Brain microvascular endothelial cell (primary cell): ENCODE measurements at regions not wholly inside any gene's neighbourhood (a gene's known extent, or its start where the extent isn't known, plus 50 kb on each side); places are given as distances from the start of the nearest gene placed in this dataset.

Experiments
- DNase-seq: peaks from one replicate; pipeline ENCODE4 v3.0.0-alpha.2; 2020
- H3K27ac ChIP-seq: fragments of 250-450 bp; sonication (Bioruptor Pico); 2 replicates; pipeline ENCODE4 v1.5.1; 2020; ENCODE audit warnings: mild to moderate bottlenecking, moderate library complexity
- H3K27me3 ChIP-seq: fragments of 250-450 bp; sonication (Bioruptor Pico); replicated peaks from 2 replicates; pipeline ENCODE4 v1.5.1; 2020; ENCODE audit warnings: mild to moderate bottlenecking
- H3K36me3 ChIP-seq: fragments of 250-450 bp; sonication (Bioruptor Pico); replicated peaks from 2 replicates; pipeline ENCODE4 v1.5.1; 2020; ENCODE audit warnings: mild to moderate bottlenecking
- H3K4me3 ChIP-seq: 2 replicates; pipeline ENCODE4 v1.5.1; 2011; ENCODE audit warnings: low read depth, mild to moderate bottlenecking, control low read depth, low read length, moderate library complexity
- CTCF ChIP-seq: IDR thresholded peaks from 2 replicates; pipeline ENCODE4 v1.5.1; 2011; ENCODE audit warnings: low read depth, mild to moderate bottlenecking, moderate library complexity, low read length, control low read depth, inconsistent platforms; ENCODE audit errors: missing control alignments
- in situ Hi-C: cut with HindIII; loops from 2 replicates; pipeline ENCODE4 v1.10.0; 2017; ENCODE audit warnings: low sequenced_read_pairs, low pct_ligation_motif_present

- DNase-seq: no peak
- Histone ChIP-seq H3K27me3 (no peaks in the 10 kb centered on the region), H3K27ac (no peak overlapping the region), H3K4me3 (no peak overlapping the region), H3K36me3 (peaks cover 5% of the 10 kb centered on the region)
- in situ Hi-C loops: no loop called here
- TF ChIP-seq CTCF: no peak
These were observed 146.4 kb downstream of the C11orf91 start for GRCh38 chr11:33554219-33554618.

- no peak for DNase-seq
- no peaks in the 10 kb centered on the region for H3K27me3 ChIP-seq
- H3K36me3 ChIP-seq: peaks cover 4% of the 10 kb centered on the region
- no peak for TF ChIP-seq CTCF
- H3K4me3 ChIP-seq: no peak overlapping the region
- no peak overlapping the region for H3K27ac ChIP-seq
- in situ Hi-C loops: no loop called here
These were observed 147.1 kb downstream of the C11orf91 start for GRCh38 chr11:33553486-33553885.

GRCh38 chr11:33552756-33553155 lies 147.9 kb downstream of the C11orf91 start:
- Histone ChIP-seq H3K27ac (no peak overlapping the region), H3K4me3 (no peak overlapping the region), H3K36me3 (peaks cover 4% of the 10 kb centered on the region), H3K27me3 (no peaks in the 10 kb centered on the region)
- no peak for DNase-seq
- TF ChIP-seq CTCF: no peak
- in situ Hi-C loops: no loop called here

- TF ChIP-seq CTCF: no peak
- H3K27ac ChIP-seq: no peak overlapping the region
- H3K27me3 ChIP-seq: no peaks in the 10 kb centered on the region
- H3K4me3 ChIP-seq: no peak overlapping the region
- peaks cover 6% of the 10 kb centered on the region for H3K36me3 ChIP-seq
- in situ Hi-C loops: no loop called here
- DNase-seq: no peak
These were observed 149.6 kb downstream of the C11orf91 start for GRCh38 chr11:33551051-33551450.

- Histone ChIP-seq H3K27me3 (no peaks in the 10 kb centered on the region), H3K4me3 (no peak overlapping the region), H3K27ac (no peak overlapping the region), H3K36me3 (peaks cover 6% of the 10 kb centered on the region)
- TF ChIP-seq CTCF: no peak
- no peak for DNase-seq
- in situ Hi-C loops: no loop called here
These were observed 151.1 kb downstream of the C11orf91 start for GRCh38 chr11:33549483-33549882.

- Histone ChIP-seq H3K27me3 (no peaks in the 10 kb centered on the region), H3K4me3 (no peak overlapping the region), H3K36me3 (peaks cover 2% of the 10 kb centered on the region), H3K27ac (peak overlapping the region; percentile 34)
- no peak for TF ChIP-seq CTCF
- in situ Hi-C loops: no loop called here
- DNase-seq: no peak
These were observed 154.7 kb downstream of the C11orf91 start for GRCh38 chr11:33545931-33546330.
